GM19240 (cell line): ENCODE measurements at regions not wholly inside any gene's neighbourhood (a gene's known extent, or its start where the extent isn't known, plus 50 kb on each side); places are given as distances from the start of the nearest gene placed in this dataset.

ENCODE experiments used
- DNase-seq: peaks from one replicate; pipeline ENCODE4 v3.0.0; 2011; ENCODE audit warnings: low spot score; ENCODE audit not compliant: insufficient read length

DNA sequence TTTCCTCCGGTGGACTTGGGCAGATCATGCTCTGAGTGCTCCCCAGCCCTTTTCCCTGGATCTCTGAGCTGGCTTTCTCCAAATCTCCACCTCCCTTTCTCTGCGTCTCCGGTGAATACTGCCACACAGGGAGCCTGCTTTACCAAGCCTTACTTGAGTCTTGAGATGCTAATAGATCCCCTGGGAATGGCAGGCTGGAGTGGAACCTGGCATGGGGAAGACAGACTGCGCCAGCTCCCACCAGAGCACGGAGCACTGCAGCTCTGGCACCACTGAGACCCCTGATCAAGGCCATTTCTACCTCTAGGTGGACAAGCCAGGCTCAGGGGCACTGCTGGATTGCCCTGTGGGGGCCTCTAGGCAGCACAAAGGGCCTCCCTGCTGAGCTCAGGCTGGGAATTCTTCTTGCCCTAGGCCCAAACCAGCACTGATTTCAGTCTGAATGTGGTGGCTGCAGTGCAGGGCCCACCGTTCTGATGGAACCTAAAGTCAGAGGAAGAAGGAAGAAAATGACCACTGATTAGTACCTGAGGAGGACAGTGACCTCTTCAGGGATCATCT, 74.3 kb upstream of the CRHR1 start:
- no peak for DNase-seq

DNA sequence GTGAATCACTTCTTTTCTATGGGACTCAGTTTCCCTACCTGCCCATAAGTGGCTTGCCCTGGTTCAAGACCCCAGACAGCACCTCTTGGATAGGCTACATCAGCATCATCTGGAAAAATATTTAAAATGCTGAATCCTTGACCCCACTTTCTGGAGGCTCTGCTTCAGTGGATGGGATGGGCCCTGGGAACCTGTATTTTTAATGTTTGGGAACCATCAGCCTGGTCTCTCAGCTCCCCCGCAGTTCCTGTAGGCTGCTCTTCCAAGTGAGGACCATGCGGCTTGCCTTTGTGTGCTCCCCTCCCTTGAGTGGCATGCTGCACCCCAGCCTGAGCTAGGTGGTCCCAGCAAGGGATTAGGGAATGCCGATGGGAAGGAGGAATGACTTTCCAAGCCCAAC, 68.3 kb upstream of the CRHR1 start:
- DNase-seq, result no peak

- DNase-seq, result no peak
Measured at GRCh38 chr17:45718791-45719190, 65.3 kb upstream of the CRHR1 start.

- no peak for DNase-seq
Measured at GRCh38 chr17:45719335-45720071, 64.6 kb upstream of the CRHR1 start.

- DNase-seq, result no peak
Measured at GRCh38 chr17:45720386-45720785, 63.7 kb upstream of the CRHR1 start.

GRCh38 chr17:45722161-45722560, 62.0 kb upstream of the CRHR1 start:
- no peak for DNase-seq

DNA sequence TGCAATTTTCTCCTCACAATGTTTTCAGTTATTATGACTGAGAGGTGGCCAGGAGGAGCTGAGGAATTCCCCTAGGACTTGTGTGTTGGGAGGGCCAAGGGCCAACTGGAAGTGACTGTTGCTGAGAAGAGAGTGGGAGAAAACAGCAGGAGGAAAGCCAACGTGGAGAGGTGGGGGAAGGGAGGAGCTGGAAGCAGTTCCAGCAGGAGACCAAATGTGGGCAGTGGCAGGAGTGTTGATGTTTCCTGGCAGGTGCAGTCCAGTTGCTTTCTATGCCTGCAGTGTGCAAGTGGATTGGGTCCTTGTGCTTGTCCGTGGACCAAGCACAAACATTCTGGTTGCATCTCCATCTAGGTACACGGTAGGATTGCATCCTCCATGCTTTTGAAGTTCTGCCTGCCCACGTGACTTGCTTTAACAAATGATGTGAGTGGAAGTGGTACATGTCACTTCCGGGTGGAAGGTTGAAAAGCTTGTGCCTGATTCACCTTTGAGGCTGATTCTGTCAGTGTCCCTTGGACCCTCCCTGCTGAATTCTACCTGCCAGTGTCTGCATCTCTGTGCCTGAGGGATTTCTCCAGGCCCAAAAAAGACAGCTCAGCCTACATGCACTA, 54.7 kb upstream of the CRHR1 start:
- DNase-seq, result no peak

DNA sequence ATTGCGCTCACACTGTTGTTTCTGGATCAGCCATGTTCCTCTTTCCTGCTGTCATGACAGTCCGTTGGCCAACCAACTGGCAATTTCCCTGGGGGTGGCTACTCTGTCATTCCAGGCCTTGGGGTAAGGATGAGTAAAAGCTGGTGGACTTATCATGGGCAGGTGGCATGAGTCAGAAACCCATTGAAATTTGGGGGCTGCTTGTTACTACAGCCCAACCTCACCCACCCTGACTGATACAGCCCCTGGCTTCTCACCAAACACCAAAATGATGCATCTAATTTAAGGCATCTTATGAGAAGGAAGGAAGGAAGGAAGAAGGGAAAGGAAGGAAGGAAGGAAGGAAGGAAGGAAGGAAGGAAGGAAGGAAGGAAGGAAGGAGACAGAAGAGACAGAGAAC, 53.9 kb upstream of the CRHR1 start:
- no peak for DNase-seq

GRCh38 chr17:45731459-45731858, 52.7 kb upstream of the CRHR1 start:
- no peak for DNase-seq

DNA sequence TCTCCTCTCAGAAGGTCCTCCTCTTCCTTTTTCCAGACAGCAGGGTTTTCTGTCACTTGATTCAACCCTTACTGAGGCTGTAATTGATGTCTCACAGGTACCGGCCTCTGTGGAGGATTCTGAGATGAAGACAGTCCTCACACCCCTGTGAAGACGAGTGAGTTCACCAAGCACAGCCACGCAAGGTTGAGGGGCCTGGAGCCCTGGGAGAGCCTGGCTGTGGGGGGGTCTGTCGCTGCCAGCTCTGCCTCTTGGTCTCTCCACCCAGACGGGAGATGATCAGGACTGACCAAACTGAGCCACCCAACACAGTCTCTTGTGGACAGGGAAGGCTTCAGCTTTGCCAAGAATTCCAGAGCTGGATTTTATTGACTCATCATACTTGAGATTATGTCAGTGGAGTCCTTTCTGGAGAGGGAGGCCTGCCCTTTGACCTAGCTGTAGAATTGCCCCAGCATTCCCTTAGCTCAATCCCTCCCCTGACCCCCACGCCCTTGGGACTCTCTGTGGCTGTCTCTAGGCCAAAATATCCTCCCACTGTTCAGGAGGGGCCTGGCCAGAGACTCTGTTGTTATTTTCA, 51.1 kb upstream of the CRHR1 start:
- no peak for DNase-seq

- DNase-seq, result no peak
Measured at GRCh38 chr17:45733781-45734180, 50.3 kb upstream of the CRHR1 start.
